ENCODE measurements at regions not wholly inside any gene's neighbourhood (a gene's known extent, or its start where the extent isn't known, plus 50 kb on each side); places are given as distances from the start of the nearest gene placed in this dataset.

DNA sequence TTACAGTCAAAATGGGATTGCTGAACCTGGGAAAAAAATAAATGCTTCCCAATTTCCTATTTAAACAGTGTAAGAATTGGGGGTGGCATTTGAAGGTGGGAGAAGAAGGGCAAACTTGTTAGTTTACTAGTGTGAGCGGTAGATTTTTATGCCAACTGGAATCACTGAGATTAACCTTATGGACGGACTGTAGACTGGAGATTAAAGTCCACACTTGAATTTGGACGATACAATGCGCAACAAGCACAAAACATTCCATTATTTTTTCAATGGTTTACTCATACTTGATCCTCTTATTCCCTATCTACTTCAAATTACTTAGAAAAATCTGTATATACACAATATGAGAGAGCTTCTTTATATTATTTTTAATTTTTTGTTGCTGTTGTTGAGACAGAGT, 269.6 kb upstream of the KLF14 start:
- TF ChIP-seq, protein P1, sequence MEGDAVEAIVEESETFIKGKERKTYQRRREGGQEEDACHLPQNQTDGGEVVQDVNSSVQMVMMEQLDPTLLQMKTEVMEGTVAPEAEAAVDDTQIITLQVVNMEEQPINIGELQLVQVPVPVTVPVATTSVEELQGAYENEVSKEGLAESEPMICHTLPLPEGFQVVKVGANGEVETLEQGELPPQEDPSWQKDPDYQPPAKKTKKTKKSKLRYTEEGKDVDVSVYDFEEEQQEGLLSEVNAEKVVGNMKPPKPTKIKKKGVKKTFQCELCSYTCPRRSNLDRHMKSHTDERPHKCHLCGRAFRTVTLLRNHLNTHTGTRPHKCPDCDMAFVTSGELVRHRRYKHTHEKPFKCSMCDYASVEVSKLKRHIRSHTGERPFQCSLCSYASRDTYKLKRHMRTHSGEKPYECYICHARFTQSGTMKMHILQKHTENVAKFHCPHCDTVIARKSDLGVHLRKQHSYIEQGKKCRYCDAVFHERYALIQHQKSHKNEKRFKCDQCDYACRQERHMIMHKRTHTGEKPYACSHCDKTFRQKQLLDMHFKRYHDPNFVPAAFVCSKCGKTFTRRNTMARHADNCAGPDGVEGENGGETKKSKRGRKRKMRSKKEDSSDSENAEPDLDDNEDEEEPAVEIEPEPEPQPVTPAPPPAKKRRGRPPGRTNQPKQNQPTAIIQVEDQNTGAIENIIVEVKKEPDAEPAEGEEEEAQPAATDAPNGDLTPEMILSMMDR (conservative IDR thresholded peaks at IDR 0.05 in 1 of 2, IDR thresholded peaks at IDR 0.05 in 1 of 2; ENCODE audit: extremely low read depth in 1 of 2, insufficient read depth in 1 of 2, low read depth in 1 of 2, low read length in 2 of 2) = no peak
- TF ChIP-seq EZH2 (IDR thresholded peaks at IDR 0.05; ENCODE audit: borderline replicate concordance, low read length) = no peak

All from mammary epithelial cell (primary cell).